K562 (cell line): ENCODE measurements at regions not wholly inside any gene's neighbourhood (a gene's known extent, or its start where the extent isn't known, plus 50 kb on each side); places are given as distances from the start of the nearest gene placed in this dataset.

Source experiments
- ATAC-seq: fragments of 200-7000 bp; cut with Tn5 transposase; 3 replicates; pipeline ENCODE4 v1.9.1; 2020; ENCODE audit warnings: moderate library complexity
- BruUV-seq: library from RNA; stranded (reverse); fragments of 400-500 nt; replicated peaks from 2 replicates; lab custom pipeline; 2021; lab: Mats Ljungman, UMichigan
- CTCF ChIA-PET: fragments of 300-600 bp; formaldehyde crosslinking; extraction: SDS; loops from one replicate; lab custom pipeline; 2021; ENCODE audit warnings: low intra/inter-chr PET ratio; lab: Yijun Ruan, JAX
- POLR2A ChIA-PET: fragments of 300-600, 350-650 bp; sonication (Branson Sonifier 250); formaldehyde crosslinking; extraction: SDS; loops from one replicate; lab custom pipeline; 2021; ENCODE audit warnings: antibody characterized with exemption, inconsistent platforms; lab: Yijun Ruan, JAX
- DNase-seq, 4 experiments: peaks; one replicate each; pipeline versions ENCODE4 v3.0.0 to v3.0.0-alpha.2; 2011 to 2018; ENCODE audit warnings: low spot score in 3 of 4, mixed read lengths in 3 of 4; ENCODE audit errors: extremely low read depth in 1 of 4
- FAIRE-seq: peaks from 2 replicates; lab custom pipeline; 2011; peaks lifted over from hg19 to GRCh38; lab: Jason Lieb, UNC
- H2AFZ ChIP-seq: 2 replicates; pipeline ENCODE4 v1.6.0; 2011; ENCODE audit warnings: low read depth, low read length, control low read depth, inconsistent platforms
- H3K27ac ChIP-seq: fragments of 200-600 bp; 3 replicates; pipeline ENCODE4 v1.8.0; 2011; ENCODE audit warnings: low read depth, mild to moderate bottlenecking, control low read depth, inconsistent platforms, low read length, moderate library complexity, mixed read lengths; ENCODE audit errors: extremely low read depth
- H3K27me3 ChIP-seq, 2 experiments: fragments of 300-600 bp in 1 of 2; 2 replicates in 1 of 2; 3 replicates in 1 of 2; pipeline versions ENCODE4 v1.6.0 to v1.8.0; 2011; ENCODE audit warnings: inconsistent platforms in 2 of 2, low read length in 2 of 2, mild to moderate bottlenecking in 1 of 2, mixed read lengths in 1 of 2, moderate library complexity in 1 of 2; ENCODE audit not compliant: control insufficient read depth in 2 of 2, insufficient read depth in 2 of 2
- H3K36me3 ChIP-seq: fragments of 300-600 bp; 3 replicates; pipeline ENCODE4 v1.8.0; 2011; ENCODE audit warnings: mild to moderate bottlenecking, low read length, inconsistent platforms; ENCODE audit not compliant: control insufficient read depth, insufficient read depth
- H3K4me1 ChIP-seq, 2 experiments: fragments of 200-600 bp in 1 of 2; replicated peaks in 1 of 2; 2 replicates in 1 of 2; 3 replicates in 1 of 2; pipeline versions ENCODE4 v1.5.1 to v1.8.0; 2011; ENCODE audit warnings: inconsistent platforms in 2 of 2, low read length in 2 of 2, mild to moderate bottlenecking in 1 of 2, mixed read lengths in 1 of 2, moderate library complexity in 1 of 2; ENCODE audit not compliant: control insufficient read depth in 2 of 2, insufficient read depth in 2 of 2
- H3K4me2 ChIP-seq: 2 replicates; pipeline ENCODE4 v1.6.1; 2011; ENCODE audit warnings: low read length, control low read depth, inconsistent platforms, mixed read lengths; ENCODE audit not compliant: insufficient read depth
- H3K4me3 ChIP-seq: fragments of 200-600 bp; sonication (generic), shearing (Covaris generic); 2 replicates; pipeline ENCODE4 v1.5.1; 2016; ENCODE audit warnings: control low read depth, inconsistent platforms
- H3K79me2 ChIP-seq: fragments of 200-600 bp; 3 replicates; pipeline ENCODE4 v1.8.0; 2011; ENCODE audit warnings: low read length, inconsistent platforms; ENCODE audit not compliant: control insufficient read depth, insufficient read depth
- H3K9ac ChIP-seq, 2 experiments: 2 replicates each; pipeline versions ENCODE4 v1.6.0 to v1.6.1; 2011; ENCODE audit warnings: low read depth in 2 of 2, low read length in 2 of 2, control low read depth in 1 of 2, inconsistent platforms in 1 of 2, mild to moderate bottlenecking in 1 of 2, mixed read lengths in 1 of 2; ENCODE audit not compliant: insufficient read depth in 1 of 2
- H3K9me1 ChIP-seq: one replicate; pipeline ENCODE4 v1.6.0; 2011; ENCODE audit warnings: inconsistent platforms, mild to moderate bottlenecking, low read length, moderate library complexity; ENCODE audit not compliant: control insufficient read depth, insufficient read depth
- H3K9me3 ChIP-seq: replicated peaks from 2 replicates; pipeline ENCODE4 v1.5.1; 2011; ENCODE audit warnings: low read depth, low read length, inconsistent platforms; ENCODE audit not compliant: control insufficient read depth, insufficient read depth
- H4K20me1 ChIP-seq: replicated peaks from 2 replicates; pipeline ENCODE4 v1.6.1; 2011; ENCODE audit warnings: low read length, inconsistent platforms, mixed read lengths; ENCODE audit not compliant: control insufficient read depth, insufficient read depth
- CBFA2T3 ChIP-seq: fragments of 450-650 bp; IDR thresholded peaks from 2 replicates; pipeline ENCODE4 v1.6.1; 2017
- CBX2 ChIP-seq: fragments of 200-600 bp; sonication (generic); IDR thresholded peaks from one replicate; pipeline ENCODE4 v1.6.1; 2012; ENCODE audit warnings: mild to moderate bottlenecking, low read length, inconsistent platforms; ENCODE audit not compliant: insufficient read depth, poor library complexity, severe bottlenecking
- CHD7 ChIP-seq: fragments of 200-600 bp; sonication (generic); IDR thresholded peaks from one replicate; pipeline ENCODE4 v1.6.1; 2012; ENCODE audit warnings: mild to moderate bottlenecking, low read depth, low read length, inconsistent platforms
- SREBF2 ChIP-seq: sonication (generic); formaldehyde crosslinking; IDR thresholded peaks from 2 replicates; pipeline ENCODE4 v1.4.0; 2020; ENCODE audit warnings: mild to moderate bottlenecking, missing genetic modification reagents
- TBP ChIP-seq: optimal IDR thresholded peaks from 2 replicates; pipeline ENCODE3; 2011; ENCODE audit warnings: low read depth, low read length, improper control_type of control experiment
- TCF7L2 ChIP-seq: fragments of 150-350 bp; IDR thresholded peaks from 2 replicates; pipeline ENCODE4 v1.6.1; 2016; ENCODE audit warnings: low read depth, mild to moderate bottlenecking, low read length, moderate library complexity
- ZNF133 ChIP-seq: fragments of 250-450 bp; sonication (Bioruptor Pico); IDR thresholded peaks from 2 replicates; pipeline ENCODE4 v1.4.0; 2020; ENCODE audit warnings: mild to moderate bottlenecking
- ZNF639 ChIP-seq, 2 experiments: fragments of 200-800 bp in 1 of 2; sonication (Bioruptor generic) in 1 of 2; sonication (generic) in 1 of 2; formaldehyde crosslinking in 1 of 2; IDR thresholded peaks in 1 of 2; conservative IDR thresholded peaks in 1 of 2; 2 replicates each; pipeline versions ENCODE4 v1.5.0 to v1.6.1; 2016 to 2020; ENCODE audit warnings: missing compliant biosample characterization in 1 of 2, missing genetic modification characterization in 1 of 2, missing genetic modification reagents in 1 of 2
- WGBS: fragments of 100-300 bp; shearing (Covaris generic); methylation state at CpG from one replicate; pipeline ENCODE4 v1.1.6; 2016; ENCODE audit warnings: low coverage, mixed read lengths; ENCODE audit not compliant: insufficient coverage; ENCODE audit errors: missing lambda C conversion rate; 5-methylcytosine and 5-hydroxymethylcytosine counted together
- in situ Hi-C: fragments of 300-500 bp; cut with MboI; formaldehyde crosslinking; loops from 4 replicates; pipeline ENCODE4 v1.15.0; 2018; ENCODE audit warnings: inconsistent platforms, mixed read lengths
- intact Hi-C: fragments of 100-400 bp; cut with micrococcal nuclease; formaldehyde crosslinking; loops from 2 replicates; pipeline ENCODE4 v1.14.2; 2022

GRCh38 chr6:91434576-91434975, 847.7 kb upstream of the MAP3K7 start:
- H3K4me2 ChIP-seq: no peak overlapping the region
- no peak for ATAC-seq
- no peak overlapping the region for H3K27ac ChIP-seq
- no peaks in the 10 kb centered on the region for H3K27me3 ChIP-seq
- H3K4me1 ChIP-seq: no peaks in the 10 kb centered on the region
- H3K9me3 ChIP-seq: no peaks in the 10 kb centered on the region
- H3K9me1 ChIP-seq: no peaks in the 10 kb centered on the region
- CTCF ChIA-PET: no interaction called here
- DNase-seq: no peak
- POLR2A ChIA-PET: no interaction called here
- no peak overlapping the region for H2AFZ ChIP-seq
- no peaks in the 10 kb centered on the region for H4K20me1 ChIP-seq
- WGBS: 0% methylated on average over 2 of the region's 2 CpGs
- no peaks in the 10 kb centered on the region for H3K79me2 ChIP-seq
- intact Hi-C loops: no loop called here
- no peaks in the 10 kb centered on the region for H3K36me3 ChIP-seq
- no TSS peak for BruUV-seq
- no peak overlapping the region for H3K4me3 ChIP-seq
- FAIRE-seq: no peak
- H3K9ac ChIP-seq: no peak overlapping the region
- in situ Hi-C loops: no loop called here
- TF ChIP-seq TCF7L2 (no peak), CHD7 (no peak), SREBF2 (no peak), TBP (no peak), CBX2 (no peak), ZNF133 (CRISPR knock-in tag) (no peak), CBFA2T3 (no peak), ZNF639 (CRISPR knock-in tag; conservative IDR thresholded peaks at IDR 0.05 in 1 of 2, IDR thresholded peaks at IDR 0.05 in 1 of 2) (no peak)
